Left ventricle myocardium inferior (tissue), 1 donor: ENCODE measurements at regions not wholly inside any gene's neighbourhood (a gene's known extent, or its start where the extent isn't known, plus 50 kb on each side); places are given as distances from the start of the nearest gene placed in this dataset.
"Not testable (repeated sequence)": the region's sequence is repeated elsewhere in the genome, so short reads cannot be mapped to it uniquely, and the experiment has no call there.

Source experiments
- DNase-seq: peaks from one replicate; pipeline ENCODE4 v3.0.0-alpha.2; 2020
- H3K27ac ChIP-seq: fragments of 200-600 bp; replicated peaks from 2 replicates; pipeline ENCODE4 v1.8.0; 2021
- H3K27me3 ChIP-seq: fragments of 200-600 bp; 2 replicates; pipeline ENCODE4 v1.8.0; 2021; ENCODE audit warnings: low read depth
- H3K36me3 ChIP-seq: fragments of 200-600 bp; 2 replicates; pipeline ENCODE4 v1.8.0; 2021
- H3K4me1 ChIP-seq: fragments of 200-600 bp; 2 replicates; pipeline ENCODE4 v1.8.0; 2021
- H3K4me3 ChIP-seq: fragments of 200-600 bp; 2 replicates; pipeline ENCODE4 v1.8.0; 2021; ENCODE audit warnings: mild to moderate bottlenecking, moderate library complexity
- H3K9me3 ChIP-seq: fragments of 200-600 bp; replicated peaks from 2 replicates; pipeline ENCODE4 v1.8.0; 2021
- intact Hi-C: fragments of 100-400 bp; cut with micrococcal nuclease; formaldehyde crosslinking; loops from one replicate; pipeline ENCODE4 v1.11.0; 2022
- TF ChIP-seq, protein P1 (sequence below): fragments of 200-600 bp; IDR thresholded peaks from 2 replicates; pipeline ENCODE4 v1.8.0; 2021; ENCODE audit warnings: antibody characterized with exemption, mild to moderate bottlenecking, borderline replicate concordance
- donor health status: DM: no; HTN: yes; CAD: no; lungs with severe emphysema.

GRCh38 chr12:54105809-54106208 lies 52.2 kb downstream of the HOXC4 start:
- intact Hi-C loops, H3K4me1 ChIP-seq, DNase-seq, H3K36me3 ChIP-seq, H3K9me3 ChIP-seq, H3K4me3 ChIP-seq, H3K27ac ChIP-seq: not testable (repeated sequence)
- H3K27me3 ChIP-seq = peaks cover 91% of the 10 kb centered on the region

DNA sequence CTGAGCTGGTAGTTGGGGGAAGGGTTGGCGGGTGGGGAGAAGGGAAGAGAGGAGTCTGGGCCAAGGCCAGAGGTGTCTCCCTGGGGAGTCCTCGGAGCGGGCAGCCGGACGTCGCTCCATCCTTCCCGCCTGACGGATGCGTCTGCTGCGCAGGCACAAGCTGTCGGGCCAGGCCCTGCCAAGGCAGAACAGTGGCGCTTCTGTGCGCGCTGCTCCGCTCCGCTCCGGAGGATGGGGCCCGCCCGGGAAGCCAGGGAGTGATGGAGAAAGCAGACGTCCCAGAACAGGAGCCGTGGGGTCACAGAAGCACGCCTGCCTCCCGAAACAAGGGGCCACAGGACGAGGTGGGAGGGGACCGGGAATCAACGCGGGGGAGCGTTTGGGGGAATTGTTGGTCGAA lies 52.6 kb downstream of the HOXC4 start:
- intact Hi-C loops, H3K4me3 ChIP-seq, H3K36me3 ChIP-seq, H3K9me3 ChIP-seq, DNase-seq, H3K27ac ChIP-seq, H3K4me1 ChIP-seq: not testable (repeated sequence)
- H3K27me3 ChIP-seq = peaks cover 91% of the 10 kb centered on the region

DNA sequence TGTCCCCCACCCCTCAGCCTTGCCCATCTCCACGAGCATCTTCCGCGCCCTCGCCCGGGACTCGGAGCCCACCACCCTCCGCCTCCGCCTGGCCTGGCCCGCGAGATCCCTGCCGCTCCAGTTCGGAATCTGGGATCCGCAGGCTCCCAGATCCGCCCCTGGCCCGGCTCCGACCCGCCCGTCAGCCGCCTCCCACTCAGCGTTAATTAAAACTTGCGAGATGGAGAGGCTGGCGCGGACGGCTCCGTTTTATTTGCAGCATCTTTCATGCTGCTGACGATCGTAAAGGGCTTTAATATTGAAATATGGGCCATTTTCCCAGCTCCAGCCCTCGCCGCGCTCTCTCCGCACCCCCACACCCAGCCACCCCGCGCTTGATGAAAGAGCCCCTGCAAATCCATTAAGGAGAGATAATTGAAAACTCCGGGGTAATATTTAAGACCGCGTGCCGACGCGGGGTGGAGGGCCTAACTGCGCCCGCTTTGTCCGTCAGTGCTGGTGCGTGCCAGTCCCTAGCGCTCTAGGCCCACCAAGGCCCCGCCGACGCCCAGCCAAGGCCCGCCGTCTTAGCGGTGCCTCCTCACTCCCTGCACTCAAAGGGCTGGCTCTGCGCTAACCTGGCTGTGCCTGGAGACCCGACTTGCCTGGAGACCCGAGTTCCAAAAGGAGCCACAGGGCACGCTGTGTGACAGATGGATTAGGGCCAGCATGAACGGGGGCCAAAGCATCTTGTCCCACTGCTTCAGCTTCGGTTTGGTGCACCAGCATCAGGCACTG lies 53.4 kb downstream of the HOXC4 start:
- H3K9me3 ChIP-seq, H3K4me1 ChIP-seq, H3K36me3 ChIP-seq, DNase-seq, H3K27ac ChIP-seq, H3K4me3 ChIP-seq, intact Hi-C loops: not testable (repeated sequence)
- peaks cover 91% of the 10 kb centered on the region for H3K27me3 ChIP-seq

GRCh38 chr12:54112336-54112735 lies 58.7 kb downstream of the HOXC4 start:
- not testable (repeated sequence) for DNase-seq

DNA sequence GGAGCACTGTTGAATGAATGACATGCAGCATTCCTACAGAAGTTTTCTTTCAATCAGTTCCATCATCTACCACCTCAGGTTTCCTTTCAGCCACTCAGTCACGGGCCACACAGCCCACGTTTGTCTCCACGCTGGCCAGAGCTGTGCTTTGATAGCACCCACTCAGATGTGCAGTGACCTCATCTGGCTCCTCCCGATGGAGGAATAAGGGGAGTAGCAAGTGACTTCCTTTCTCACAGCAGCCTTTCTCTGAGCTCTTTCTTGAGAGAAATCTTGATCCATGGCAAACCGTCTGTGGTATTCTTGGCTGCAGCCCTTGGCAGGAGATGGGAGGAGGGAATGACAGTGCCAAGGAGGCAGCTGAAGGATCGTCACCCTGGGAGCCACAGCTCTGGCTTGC lies 62.4 kb downstream of the HOXC4 start:
- H3K9me3 ChIP-seq, H3K36me3 ChIP-seq, intact Hi-C loops, H3K27ac ChIP-seq, H3K4me3 ChIP-seq, DNase-seq, H3K4me1 ChIP-seq: not testable (repeated sequence)
- peaks cover 79% of the 10 kb centered on the region for H3K27me3 ChIP-seq

More at GRCh38 chr12:54112336-54112735, 58.7 kb downstream of the HOXC4 start:
- H3K36me3 ChIP-seq, H3K27ac ChIP-seq, H3K9me3 ChIP-seq, intact Hi-C loops, H3K4me1 ChIP-seq, H3K4me3 ChIP-seq: not testable (repeated sequence)
- peaks cover 84% of the 10 kb centered on the region for H3K27me3 ChIP-seq

DNA sequence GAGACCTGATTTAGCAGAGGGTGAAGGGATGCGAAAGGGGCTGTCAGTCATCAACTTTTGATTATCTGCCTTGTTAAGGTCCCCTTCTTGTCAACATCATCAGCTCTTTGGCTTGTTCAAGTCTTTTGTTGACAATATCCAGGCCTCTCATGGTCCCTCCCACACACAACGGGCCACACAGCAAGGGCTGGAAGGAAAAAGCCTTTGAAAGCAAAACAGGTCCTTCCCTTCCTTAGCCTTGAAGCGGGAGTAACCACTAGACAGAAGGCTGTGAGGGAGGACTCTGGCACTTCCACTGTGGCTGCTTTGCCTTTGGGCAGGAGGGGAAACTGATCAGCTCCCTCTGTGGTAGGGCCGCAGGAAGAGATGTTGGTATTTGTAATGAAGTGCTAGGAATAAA lies 63.8 kb downstream of the HOXC4 start:
- DNase-seq, H3K9me3 ChIP-seq, H3K36me3 ChIP-seq, H3K4me1 ChIP-seq, intact Hi-C loops, H3K4me3 ChIP-seq, H3K27ac ChIP-seq: not testable (repeated sequence)
- H3K27me3 ChIP-seq = peaks cover 79% of the 10 kb centered on the region

DNA sequence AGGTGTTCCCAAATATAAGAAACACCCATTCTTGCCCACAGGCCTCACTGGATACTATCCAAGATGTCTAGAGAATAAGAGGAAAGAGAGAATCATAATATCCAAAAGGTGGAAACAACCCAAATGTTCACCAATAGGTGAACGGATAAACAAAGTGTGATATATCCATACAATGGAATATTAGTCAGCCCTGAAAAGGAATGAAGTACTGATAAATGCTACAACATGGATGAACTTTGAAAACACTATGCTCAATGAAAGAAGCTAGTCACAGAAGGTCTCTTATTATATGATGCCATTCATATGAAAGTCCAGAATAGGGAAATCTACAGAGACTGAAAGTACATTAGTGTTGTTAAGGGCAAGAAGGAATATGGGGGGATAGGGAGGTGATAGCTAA lies 65.4 kb downstream of the HOXC4 start:
- H3K27me3 ChIP-seq = peaks cover 87% of the 10 kb centered on the region
- H3K9me3 ChIP-seq, DNase-seq, H3K4me1 ChIP-seq, H3K4me3 ChIP-seq, intact Hi-C loops, H3K27ac ChIP-seq, H3K36me3 ChIP-seq: not testable (repeated sequence)

DNA sequence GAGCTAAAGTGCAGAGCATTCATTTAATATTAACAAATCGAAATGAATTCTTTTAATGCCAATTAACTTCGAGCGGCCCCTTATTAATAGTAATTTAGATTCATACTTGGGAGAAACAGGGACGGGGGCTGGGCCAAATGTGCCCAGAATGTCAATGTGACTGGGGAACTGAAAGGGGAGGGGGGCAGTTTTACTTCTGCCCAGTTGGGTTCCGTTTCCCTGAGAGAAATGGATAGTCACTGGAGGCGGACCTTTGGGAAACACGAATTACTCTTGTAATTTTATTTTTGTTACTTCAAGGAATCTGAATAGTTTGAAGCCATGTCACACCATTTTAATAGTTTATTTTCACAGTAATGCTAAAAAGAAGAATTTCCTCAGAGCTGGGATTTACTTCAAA lies 64.8 kb downstream of the SMUG1 start:
- H3K36me3 ChIP-seq, DNase-seq, H3K27ac ChIP-seq, H3K9me3 ChIP-seq, intact Hi-C loops, H3K4me3 ChIP-seq: not testable (repeated sequence)
- Histone ChIP-seq H3K27me3 (peaks cover 96% of the 10 kb centered on the region), H3K4me1 (peaks cover 15% of the 10 kb centered on the region)

DNA sequence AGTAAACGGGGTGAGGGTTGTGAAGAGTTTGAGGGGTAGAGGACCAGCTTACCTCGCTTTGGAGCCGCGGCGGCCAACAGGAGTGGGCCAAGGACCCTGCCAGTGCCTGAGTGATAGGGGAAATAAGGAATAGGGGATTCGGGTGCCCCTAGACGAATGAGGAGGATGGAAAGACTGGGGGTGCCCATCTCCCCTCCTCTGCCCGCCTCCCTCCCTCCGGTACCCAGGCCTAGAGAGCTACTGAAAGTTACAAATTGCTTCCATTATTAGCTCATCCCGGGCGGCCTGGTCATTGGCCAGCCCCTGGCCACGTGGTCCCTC lies 63.1 kb downstream of the SMUG1 start:
- H3K27ac ChIP-seq, DNase-seq, H3K9me3 ChIP-seq, H3K36me3 ChIP-seq, intact Hi-C loops: not testable (repeated sequence)
- peak overlapping the region; percentile 68 for H3K4me3 ChIP-seq
- peaks cover 15% of the 10 kb centered on the region for H3K4me1 ChIP-seq
- H3K27me3 ChIP-seq = peaks cover 99% of the 10 kb centered on the region

- peaks cover 99% of the 10 kb centered on the region for H3K27me3 ChIP-seq
- intact Hi-C loops = no loop called here
These were observed 62.6 kb downstream of the SMUG1 start for GRCh38 chr12:54126029-54126695.

More at GRCh38 chr12:54126029-54126695, 62.6 kb downstream of the SMUG1 start:
- TF ChIP-seq, protein P1, sequence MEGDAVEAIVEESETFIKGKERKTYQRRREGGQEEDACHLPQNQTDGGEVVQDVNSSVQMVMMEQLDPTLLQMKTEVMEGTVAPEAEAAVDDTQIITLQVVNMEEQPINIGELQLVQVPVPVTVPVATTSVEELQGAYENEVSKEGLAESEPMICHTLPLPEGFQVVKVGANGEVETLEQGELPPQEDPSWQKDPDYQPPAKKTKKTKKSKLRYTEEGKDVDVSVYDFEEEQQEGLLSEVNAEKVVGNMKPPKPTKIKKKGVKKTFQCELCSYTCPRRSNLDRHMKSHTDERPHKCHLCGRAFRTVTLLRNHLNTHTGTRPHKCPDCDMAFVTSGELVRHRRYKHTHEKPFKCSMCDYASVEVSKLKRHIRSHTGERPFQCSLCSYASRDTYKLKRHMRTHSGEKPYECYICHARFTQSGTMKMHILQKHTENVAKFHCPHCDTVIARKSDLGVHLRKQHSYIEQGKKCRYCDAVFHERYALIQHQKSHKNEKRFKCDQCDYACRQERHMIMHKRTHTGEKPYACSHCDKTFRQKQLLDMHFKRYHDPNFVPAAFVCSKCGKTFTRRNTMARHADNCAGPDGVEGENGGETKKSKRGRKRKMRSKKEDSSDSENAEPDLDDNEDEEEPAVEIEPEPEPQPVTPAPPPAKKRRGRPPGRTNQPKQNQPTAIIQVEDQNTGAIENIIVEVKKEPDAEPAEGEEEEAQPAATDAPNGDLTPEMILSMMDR = no peak
- Histone ChIP-seq H3K9me3 (no peaks in the 10 kb centered on the region), H3K27ac (peak overlapping the region; percentile 67), H3K36me3 (no peaks in the 10 kb centered on the region), H3K4me3 (peak overlapping the region; percentile 68), H3K4me1 (peaks cover 15% of the 10 kb centered on the region)
- DNase-seq = no peak
